Activated CD4-positive, alpha-beta T cell treated with anti-CD3 and anti-CD28 coated beads for 36 hours (primary cell): ENCODE measurements at regions not wholly inside any gene's neighbourhood (a gene's known extent, or its start where the extent isn't known, plus 50 kb on each side); places are given as distances from the start of the nearest gene placed in this dataset.

ENCODE experiments used
- ATAC-seq: fragments of 200-7000 bp; cut with Tn5 transposase; one replicate; pipeline ENCODE4 v1.10.0; 2021; ENCODE audit warnings: mild to moderate bottlenecking, moderate library complexity
- CTCF ChIA-PET: fragments of 350-600 bp; sonication (Branson Sonifier 250); formaldehyde crosslinking; loops from one replicate; lab custom pipeline; 2021; ENCODE audit warnings: antibody characterized with exemption; lab: Charles Lee
- POLR2A ChIA-PET: fragments of 350-600 bp; sonication (Branson Sonifier 250); formaldehyde crosslinking; loops from one replicate; lab custom pipeline; 2021; ENCODE audit warnings: antibody characterized with exemption, inconsistent platforms; lab: Charles Lee
- DNase-seq: peaks from one replicate; pipeline ENCODE4 v3.0.0-alpha.2; 2020
- H3K27ac Mint-ChIP-seq: one replicate; pipeline ENCODE4 v1.8.0; 2021; ENCODE audit warnings: mixed read lengths
- H3K27me3 Mint-ChIP-seq: one replicate; pipeline ENCODE4 v1.8.0; 2021; ENCODE audit warnings: mixed read lengths
- H3K36me3 Mint-ChIP-seq: one replicate; pipeline ENCODE4 v1.8.0; 2021; ENCODE audit warnings: low read depth, mixed read lengths
- H3K4me1 Mint-ChIP-seq: one replicate; pipeline ENCODE4 v1.8.0; 2021; ENCODE audit warnings: mixed read lengths
- H3K4me3 Mint-ChIP-seq: one replicate; pipeline ENCODE4 v1.8.0; 2021; ENCODE audit warnings: mild to moderate bottlenecking, moderate library complexity, mixed read lengths
- H3K9me3 Mint-ChIP-seq: one replicate; pipeline ENCODE4 v1.8.0; 2021; ENCODE audit warnings: low read depth, mixed read lengths
- intact Hi-C, 2 experiments: fragments of 100-400 bp; cut with DNase I in 1 of 2; cut with micrococcal nuclease in 1 of 2; formaldehyde crosslinking; loops; one replicate each; pipeline versions ENCODE4 v1.14.2 to v1.15.1; 2022 to 2024; cut with DNase I, micrococcal nuclease

DNA sequence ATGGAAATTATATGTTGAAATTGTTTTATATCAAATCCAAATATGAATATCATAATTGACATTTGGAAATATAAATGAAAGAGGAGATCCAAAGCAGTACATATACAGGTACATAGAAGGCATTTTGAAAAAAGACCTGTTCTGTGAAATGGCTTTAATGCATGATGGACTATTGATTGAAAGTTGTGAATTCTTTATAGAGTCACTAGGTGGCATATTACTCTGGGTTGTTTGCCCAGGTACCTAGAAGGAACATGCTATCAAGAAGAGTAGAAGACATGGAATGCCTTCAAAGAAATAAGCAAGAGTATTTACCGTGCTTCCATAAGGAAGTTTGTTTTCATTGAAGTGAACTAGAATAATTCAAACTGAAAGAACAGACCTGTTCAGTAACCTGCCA lies 160.0 kb upstream of the ANK3 start:
- DNase-seq (no peak), ATAC-seq (peak; percentile 81)
- Mint-ChIP-seq H3K4me1 (peaks cover 5% of the 10 kb centered on the region), H3K27me3 (no peaks in the 10 kb centered on the region), H3K9me3 (no peaks in the 10 kb centered on the region), H3K27ac (no peak overlapping the region), H3K4me3 (no peak overlapping the region), H3K36me3 (peaks cover 13% of the 10 kb centered on the region)
- intact Hi-C loops, result loop anchor here (1.0 to 10.0 kb wide), 3 partner anchors 98 to 219 kb away; no protein-coding TSS in a partner anchor
- POLR2A ChIA-PET, result no interaction called here
- CTCF ChIA-PET, result interaction anchor here (1.0 kb wide), 1 partner anchor 83 kb away, joined by 3 read pairs; no protein-coding TSS in a partner anchor

DNA sequence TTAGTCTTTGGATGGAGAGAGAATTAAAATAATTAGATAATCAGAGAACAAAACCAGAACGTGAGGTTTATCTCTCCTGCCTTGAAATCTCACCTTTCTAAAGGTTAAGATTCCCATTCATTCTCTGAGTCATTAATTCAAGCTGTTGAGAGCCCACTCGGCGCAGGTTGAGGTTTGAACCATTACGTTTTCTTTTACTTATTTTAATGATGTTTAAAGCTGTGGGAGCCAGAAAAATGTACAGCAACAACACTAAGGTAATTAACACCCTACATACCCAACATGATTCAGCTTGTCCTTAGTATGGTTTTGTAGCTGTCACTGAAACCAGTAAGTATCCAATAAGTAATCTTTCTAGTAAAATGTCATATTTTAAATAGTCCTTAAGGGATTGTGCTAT lies 153.0 kb upstream of the ANK3 start:
- ATAC-seq, result peak; percentile 33
- peaks cover 48% of the 10 kb centered on the region for H3K4me1 Mint-ChIP-seq
- H3K27me3 Mint-ChIP-seq, result no peaks in the 10 kb centered on the region
- intact Hi-C loops, result loop anchor here in 1 of 2 experiments (10.0 kb wide), 1 partner anchor 222 kb away; no protein-coding TSS in a partner anchor
- H3K27ac Mint-ChIP-seq, result no peak overlapping the region
- ChIA-PET POLR2A (no interaction called here), CTCF (interaction anchor here (0.6 to 0.7 kb wide), 2 partner anchors 11 to 58 kb away, joined by 3 read pairs; no protein-coding TSS in a partner anchor)
- H3K36me3 Mint-ChIP-seq, result peaks cover 10% of the 10 kb centered on the region
- no peak overlapping the region for H3K4me3 Mint-ChIP-seq
- no peaks in the 10 kb centered on the region for H3K9me3 Mint-ChIP-seq
- no peak for DNase-seq

DNA sequence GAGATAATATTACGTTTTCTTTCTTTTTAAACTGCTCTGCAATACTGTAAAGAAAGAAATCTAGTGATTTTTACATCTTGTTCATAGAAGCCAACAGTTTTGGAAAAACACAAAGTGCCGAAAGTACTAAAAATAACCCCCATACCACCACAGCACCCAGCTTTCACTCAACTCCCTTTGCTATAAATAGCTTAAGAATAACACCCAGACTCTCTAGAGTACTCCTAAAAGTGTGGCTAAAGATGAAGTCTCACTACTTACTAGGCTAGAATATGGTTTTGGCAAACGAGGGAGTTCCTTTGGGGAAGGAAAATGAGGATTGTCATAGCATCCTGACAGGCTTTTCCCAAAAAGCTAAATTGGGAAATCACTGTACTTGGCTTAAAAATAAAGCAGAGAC lies 151.8 kb upstream of the ANK3 start:
- H3K36me3 Mint-ChIP-seq, result peaks cover 10% of the 10 kb centered on the region
- intact Hi-C loops, result loop anchor here in 1 of 2 experiments (10.0 kb wide), 1 partner anchor 223 kb away; no protein-coding TSS in a partner anchor
- H3K4me3 Mint-ChIP-seq, result no peak overlapping the region
- POLR2A ChIA-PET, result no interaction called here
- no peak overlapping the region for H3K27ac Mint-ChIP-seq
- DNase-seq (no peak), ATAC-seq (no peak)
- no peaks in the 10 kb centered on the region for H3K27me3 Mint-ChIP-seq
- CTCF ChIA-PET, result interaction anchor here (1.6 kb wide), 1 partner anchor 32 kb away, joined by 4 read pairs; no protein-coding TSS in a partner anchor
- H3K4me1 Mint-ChIP-seq, result peaks cover 60% of the 10 kb centered on the region
- H3K9me3 Mint-ChIP-seq, result no peaks in the 10 kb centered on the region

DNA sequence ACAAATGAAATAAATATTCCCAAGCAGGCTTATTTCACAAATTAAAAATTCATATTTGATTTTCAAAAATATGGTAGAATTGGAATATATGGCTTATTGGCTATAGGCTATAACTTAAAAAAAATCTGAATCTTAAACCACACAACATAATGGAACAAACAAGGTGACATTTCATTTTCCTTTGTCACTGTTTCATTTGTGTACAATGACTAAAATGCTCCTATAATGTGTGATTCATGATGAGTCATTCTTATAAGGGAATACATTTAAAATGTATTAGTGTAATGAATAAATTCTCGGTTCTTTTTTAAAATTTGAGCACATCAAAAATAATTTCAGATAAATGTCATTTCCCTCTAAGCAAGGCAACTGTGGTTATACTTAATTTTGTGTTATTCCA lies 148.0 kb upstream of the ANK3 start:
- ATAC-seq, result peak; percentile 25
- Mint-ChIP-seq H3K4me1 (peaks cover 66% of the 10 kb centered on the region), H3K4me3 (no peak overlapping the region), H3K27ac (no peak overlapping the region), H3K36me3 (peaks cover 19% of the 10 kb centered on the region), H3K27me3 (no peaks in the 10 kb centered on the region), H3K9me3 (no peaks in the 10 kb centered on the region)
- intact Hi-C loops, result loop anchor here (1.0 to 10.0 kb wide), 7 partner anchors 36 to 303 kb away; no protein-coding TSS in a partner anchor
- DNase-seq, result no peak
- ChIA-PET POLR2A (no interaction called here), CTCF (no interaction called here)

DNA sequence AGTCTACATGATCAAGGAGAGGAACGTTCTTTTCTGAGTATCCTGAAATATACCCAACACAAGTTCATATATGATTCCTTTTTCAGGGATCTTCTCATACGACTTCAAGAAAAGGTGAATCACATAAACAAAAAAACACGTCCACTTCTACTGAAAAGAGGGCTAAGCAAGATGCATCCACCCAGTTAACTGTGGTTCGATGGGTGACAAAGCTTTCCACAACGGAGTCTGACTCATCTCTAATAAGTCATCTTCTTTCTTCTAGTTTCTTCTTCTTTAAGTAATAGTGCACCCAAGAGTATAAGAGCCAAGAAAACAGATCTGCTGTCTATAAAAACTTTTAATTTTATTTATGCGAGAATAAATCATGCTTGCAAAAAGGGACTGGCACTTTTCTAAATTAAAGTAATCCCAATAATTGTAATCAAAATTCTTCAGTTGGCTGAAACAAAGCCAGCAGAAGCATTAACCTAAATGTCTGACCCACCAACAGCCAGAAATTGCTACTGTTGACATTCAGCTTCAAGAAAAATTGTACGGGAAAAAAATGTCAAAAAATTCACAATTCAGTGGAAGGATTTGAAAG lies 146.9 kb upstream of the ANK3 start:
- POLR2A ChIA-PET, result interaction anchor here (0.6 kb wide), 1 partner anchor 171 kb away, joined by 3 read pairs; no protein-coding TSS in a partner anchor
- CTCF ChIA-PET, result interaction anchor here (0.5 to 1.8 kb wide), 5 partner anchors 17 to 192 kb away, joined by 3 to 6 read pairs (median 3); no protein-coding TSS in a partner anchor
- DNase-seq (peak; percentile 54), ATAC-seq (peak; percentile 94)
- no peaks in the 10 kb centered on the region for H3K9me3 Mint-ChIP-seq
- intact Hi-C loops, result loop anchor here (1.0 to 10.0 kb wide), 7 partner anchors 37 to 302 kb away; no protein-coding TSS in a partner anchor
- peaks cover 26% of the 10 kb centered on the region for H3K36me3 Mint-ChIP-seq
- H3K4me3 Mint-ChIP-seq, result peak overlapping the region; percentile 44
- H3K27ac Mint-ChIP-seq, result peak overlapping the region; percentile 55
- H3K27me3 Mint-ChIP-seq, result no peaks in the 10 kb centered on the region
- peaks cover 57% of the 10 kb centered on the region for H3K4me1 Mint-ChIP-seq

DNA sequence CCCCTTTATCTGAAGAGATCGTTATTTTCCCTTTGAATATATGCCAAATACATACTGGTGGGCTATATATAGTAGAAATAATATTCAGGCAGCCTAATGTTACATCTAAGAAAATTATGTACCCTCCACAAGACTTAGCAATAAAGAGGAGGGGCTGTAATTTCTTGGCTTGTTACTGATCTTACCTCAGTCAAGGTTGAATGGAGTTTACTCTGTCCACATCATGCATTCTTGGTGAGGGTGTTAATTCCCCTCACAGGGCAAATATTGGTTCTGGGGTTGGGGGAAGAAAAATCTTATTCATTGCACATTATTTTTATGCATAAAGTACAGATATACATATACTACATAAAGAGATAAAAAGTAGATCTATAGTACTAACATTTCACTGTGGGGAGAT lies 145.8 kb upstream of the ANK3 start:
- Mint-ChIP-seq H3K4me1 (peaks cover 48% of the 10 kb centered on the region), H3K27me3 (no peaks in the 10 kb centered on the region), H3K27ac (no peak overlapping the region), H3K9me3 (no peaks in the 10 kb centered on the region), H3K36me3 (peaks cover 26% of the 10 kb centered on the region), H3K4me3 (no peak overlapping the region)
- no peak for DNase-seq
- no peak for ATAC-seq
- POLR2A ChIA-PET, result no interaction called here
- intact Hi-C loops, result loop anchor here (5.0 to 10.0 kb wide), 4 partner anchors 58 to 301 kb away; no protein-coding TSS in a partner anchor
- CTCF ChIA-PET, result interaction anchor here (1.2 to 1.8 kb wide), 2 partner anchors 29 to 56 kb away, joined by 4 to 6 read pairs; no protein-coding TSS in a partner anchor

DNA sequence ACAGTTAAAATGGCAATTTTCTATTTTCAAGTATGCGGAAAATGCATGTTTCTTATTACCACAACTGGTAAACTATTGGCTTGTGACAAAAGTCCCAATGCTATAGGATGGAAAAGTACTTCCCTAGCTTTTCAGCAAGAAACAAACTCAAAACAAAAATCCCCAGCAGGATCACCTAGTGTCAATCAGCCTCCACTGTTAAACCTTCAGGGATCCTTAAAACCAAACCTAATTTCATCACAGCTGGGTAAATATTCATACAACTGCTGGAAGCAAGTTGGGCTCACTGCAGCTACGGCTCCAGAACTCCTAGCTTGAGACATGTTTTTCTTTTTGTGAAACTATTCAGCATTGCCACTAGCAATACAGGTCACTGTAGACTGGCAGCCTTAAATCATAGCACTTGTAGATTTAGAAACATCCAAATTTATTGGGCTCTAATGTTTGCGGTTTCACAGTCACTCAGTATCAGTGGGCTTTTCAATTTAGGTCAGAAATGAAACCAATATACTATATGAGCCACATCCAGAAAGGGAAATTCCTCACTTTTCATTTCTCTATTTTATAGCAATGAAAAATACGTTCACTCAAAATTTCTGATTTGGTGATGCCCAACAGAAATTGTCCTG lies 145.2 kb upstream of the ANK3 start:
- Mint-ChIP-seq H3K36me3 (peaks cover 24% of the 10 kb centered on the region), H3K4me3 (no peak overlapping the region), H3K4me1 (peaks cover 44% of the 10 kb centered on the region), H3K27me3 (no peaks in the 10 kb centered on the region), H3K27ac (no peak overlapping the region), H3K9me3 (no peaks in the 10 kb centered on the region)
- ChIA-PET POLR2A (no interaction called here), CTCF (interaction anchor here (0.6 to 1.2 kb wide), 5 partner anchors 14 to 199 kb away, joined by 3 to 4 read pairs (median 3); no protein-coding TSS in a partner anchor)
- intact Hi-C loops, result loop anchor here (5.0 to 10.0 kb wide), 4 partner anchors 58 to 300 kb away; no protein-coding TSS in a partner anchor
- DNase-seq, result no peak
- ATAC-seq, result peak; percentile 39

DNA sequence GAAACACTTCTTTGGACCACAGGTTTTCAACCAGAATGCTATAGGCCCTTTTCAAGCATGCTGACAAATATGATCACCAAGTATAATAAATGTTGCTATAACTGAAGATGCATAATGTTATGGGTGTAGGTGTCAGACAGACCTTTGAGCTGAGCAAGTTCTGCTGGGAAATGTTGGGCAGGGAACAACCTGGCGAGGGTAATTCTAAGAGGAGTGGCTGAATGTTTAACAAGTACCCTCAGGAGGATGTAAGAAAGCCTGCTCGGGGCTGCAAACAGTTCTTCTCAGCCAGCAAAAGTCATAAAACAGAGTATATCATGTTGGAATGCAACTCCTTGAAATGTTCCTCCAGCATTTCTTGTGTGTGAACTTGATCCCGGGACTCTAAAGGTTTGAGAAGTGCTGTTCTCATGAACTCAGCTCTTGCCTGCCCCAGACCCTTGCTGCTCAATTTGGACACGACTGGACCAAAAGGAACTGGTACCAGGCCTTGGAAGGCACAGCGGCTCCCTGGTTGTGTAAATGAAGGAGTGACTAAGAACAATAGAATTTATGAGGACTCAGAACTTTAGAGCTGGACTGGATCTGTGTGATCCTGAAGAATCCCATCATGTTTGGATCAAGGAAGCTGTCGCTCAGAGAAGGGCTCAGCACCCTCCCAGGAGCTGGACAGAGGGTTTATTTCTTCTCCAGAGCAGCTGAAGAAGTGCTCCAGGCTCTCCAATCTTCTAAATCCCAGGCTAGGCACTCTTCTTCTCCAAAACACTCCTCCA lies 143.2 kb upstream of the ANK3 start:
- Mint-ChIP-seq H3K4me1 (peaks cover 27% of the 10 kb centered on the region), H3K36me3 (peaks cover 20% of the 10 kb centered on the region), H3K9me3 (no peaks in the 10 kb centered on the region), H3K27ac (no peak overlapping the region), H3K4me3 (no peak overlapping the region), H3K27me3 (no peaks in the 10 kb centered on the region)
- DNase-seq (no peak), ATAC-seq (no peak)
- ChIA-PET POLR2A (no interaction called here), CTCF (interaction anchor here (0.7 to 1.3 kb wide), 5 partner anchors 11 to 284 kb away, joined by 3 to 4 read pairs (median 3); no protein-coding TSS in a partner anchor)
- intact Hi-C loops, result loop anchor here in 1 of 2 experiments (10.0 kb wide), 1 partner anchor 298 kb away; no protein-coding TSS in a partner anchor

DNA sequence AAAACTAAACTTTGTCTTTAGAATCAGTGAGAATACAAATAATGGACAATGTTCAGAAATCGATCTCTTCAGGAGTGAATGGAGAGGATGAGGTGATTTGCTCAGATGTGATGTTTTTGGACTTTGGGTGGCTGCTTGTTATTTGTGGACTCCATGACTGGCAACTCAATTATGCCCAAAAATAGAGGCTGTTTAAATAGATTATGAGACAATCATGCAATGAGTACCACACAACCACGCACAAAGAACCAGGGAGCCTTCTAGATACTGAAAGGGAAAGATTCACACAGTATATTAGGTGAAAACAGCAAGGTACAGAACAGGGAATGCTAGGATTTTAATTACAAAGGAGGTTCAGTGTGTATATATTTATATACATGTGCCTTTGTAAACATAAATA lies 141.3 kb upstream of the ANK3 start:
- no peaks in the 10 kb centered on the region for H3K9me3 Mint-ChIP-seq
- no peak for ATAC-seq
- no peaks in the 10 kb centered on the region for H3K27me3 Mint-ChIP-seq
- ChIA-PET CTCF (interaction anchor here (1.1 kb wide), 1 partner anchor 16 kb away, joined by 4 read pairs; no protein-coding TSS in a partner anchor), POLR2A (no interaction called here)
- peaks cover 9% of the 10 kb centered on the region for H3K4me1 Mint-ChIP-seq
- H3K4me3 Mint-ChIP-seq, result no peak overlapping the region
- no peak overlapping the region for H3K27ac Mint-ChIP-seq
- DNase-seq, result no peak
- H3K36me3 Mint-ChIP-seq, result peaks cover 21% of the 10 kb centered on the region
- intact Hi-C loops, result loop anchor here in 1 of 2 experiments (10.0 kb wide), 1 partner anchor 296 kb away; no protein-coding TSS in a partner anchor

DNA sequence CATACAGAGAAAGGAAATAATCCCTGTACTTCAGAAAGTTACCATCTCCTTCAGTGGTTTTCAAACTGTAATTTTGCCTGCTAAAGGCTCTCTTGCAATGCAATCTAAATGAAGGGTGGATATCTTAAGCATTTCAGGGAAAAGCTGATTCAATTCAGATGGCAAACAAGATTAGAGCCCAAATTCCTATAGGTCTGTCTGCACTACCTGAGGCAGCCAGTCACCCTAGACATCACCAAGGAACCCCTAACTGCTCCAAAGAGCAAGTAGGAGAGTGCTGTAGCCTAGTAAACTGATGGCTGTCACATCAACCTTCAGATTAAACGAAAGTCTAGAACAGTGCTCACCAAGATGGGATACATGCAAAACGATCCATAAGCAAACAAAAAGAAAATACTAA lies 138.0 kb upstream of the ANK3 start:
- ChIA-PET CTCF (no interaction called here), POLR2A (interaction anchor here (0.6 to 0.7 kb wide), 2 partner anchors 11 to 69 kb away, joined by 3 to 4 read pairs; no protein-coding TSS in a partner anchor)
- no peaks in the 10 kb centered on the region for H3K27me3 Mint-ChIP-seq
- H3K4me3 Mint-ChIP-seq, result no peak overlapping the region
- intact Hi-C loops, result no loop called here
- DNase-seq (no peak), ATAC-seq (no peak)
- no peak overlapping the region for H3K27ac Mint-ChIP-seq
- peaks cover 3% of the 10 kb centered on the region for H3K9me3 Mint-ChIP-seq
- peaks cover under 1% of the 10 kb centered on the region for H3K4me1 Mint-ChIP-seq
- peaks cover 22% of the 10 kb centered on the region for H3K36me3 Mint-ChIP-seq
